ENCODE measurements at regions not wholly inside any gene's neighbourhood (a gene's known extent, or its start where the extent isn't known, plus 50 kb on each side); places are given as distances from the start of the nearest gene placed in this dataset.
"Not testable (repeated sequence)": the region's sequence is repeated elsewhere in the genome, so short reads cannot be mapped to it uniquely, and the experiment has no call there.

- H3K4ac ChIP-seq (ENCODE audit: low read depth in 1 of 2, low read length in 2 of 2); H3K9ac ChIP-seq (ENCODE audit: low read length); H3K14ac ChIP-seq (ENCODE audit: low read length in 2 of 2); H3K9me3 ChIP-seq (ENCODE audit: control insufficient read depth, low read length); H3K27me3 ChIP-seq (ENCODE audit: control insufficient read depth in 1 of 2, insufficient read depth in 1 of 2, low read length in 2 of 2); H4K91ac ChIP-seq (ENCODE audit: low read length); H3K79me1 ChIP-seq (replicated peaks; ENCODE audit: low read length, poor library complexity, severe bottlenecking); H3K36me3 ChIP-seq (ENCODE audit: control insufficient read depth in 1 of 2, insufficient read depth in 2 of 2, low read depth in 1 of 2, low read length in 2 of 2); H2BK120ac ChIP-seq (ENCODE audit: low read depth, low read length); DNase-seq; H3K4me2 ChIP-seq (ENCODE audit: low read length, poor library complexity, severe bottlenecking); H3K18ac ChIP-seq (ENCODE audit: low read depth in 1 of 2, low read length in 2 of 2); H2BK15ac ChIP-seq (ENCODE audit: low read depth, poor library complexity, severe bottlenecking); H3K23ac ChIP-seq (ENCODE audit: low read length in 2 of 2); H2BK12ac ChIP-seq (ENCODE audit: low read length in 2 of 2); H3K27ac ChIP-seq (ENCODE audit: low read length, poor library complexity, severe bottlenecking); H2AFZ ChIP-seq (ENCODE audit: low read depth, low read length); H2BK5ac ChIP-seq (ENCODE audit: low read depth, low read length, poor library complexity, severe bottlenecking); H4K8ac ChIP-seq (ENCODE audit: low read length); H3K4me3 ChIP-seq (ENCODE audit: insufficient read depth in 1 of 2, low read depth in 1 of 2, low read length in 2 of 2); H2AK5ac ChIP-seq (ENCODE audit: low read length, severe bottlenecking); H3K4me1 ChIP-seq (ENCODE audit: control insufficient read depth, insufficient read depth, low read depth, low read length): not testable (repeated sequence)
Measured at GRCh38 chr2:90296484-90296777, 1605.0 kb downstream of the RPIA start.

DNA sequence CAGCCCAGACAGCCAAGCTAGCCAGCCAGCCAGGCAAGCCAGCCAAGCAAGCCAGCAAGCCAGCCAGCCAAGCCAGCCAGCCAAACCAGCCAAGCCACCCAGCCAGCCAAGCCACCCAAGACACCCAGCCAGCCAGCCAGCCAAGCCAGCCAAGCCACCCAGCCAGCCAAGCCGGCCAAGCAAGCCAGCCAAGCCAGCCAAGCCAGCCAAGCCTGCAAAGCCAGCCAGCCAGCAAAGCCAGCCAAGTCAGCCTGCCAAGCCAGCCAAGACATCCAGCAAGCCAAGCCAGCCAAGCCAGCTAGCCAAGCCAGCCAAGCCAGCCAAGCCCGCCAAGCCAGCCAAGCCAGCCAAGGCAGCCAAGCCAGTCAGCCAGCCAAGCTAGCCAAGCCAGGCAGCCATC, 1606.2 kb downstream of the RPIA start:
- H4K8ac ChIP-seq (ENCODE audit: low read length); H3K4me2 ChIP-seq (ENCODE audit: low read length, poor library complexity, severe bottlenecking); H3K27me3 ChIP-seq (ENCODE audit: control insufficient read depth in 1 of 2, insufficient read depth in 1 of 2, low read length in 2 of 2); H3K9me3 ChIP-seq (ENCODE audit: control insufficient read depth, low read length); H3K23ac ChIP-seq (ENCODE audit: low read length in 2 of 2); H3K4me1 ChIP-seq (ENCODE audit: control insufficient read depth, insufficient read depth, low read depth, low read length); H3K9ac ChIP-seq (ENCODE audit: low read length); H3K27ac ChIP-seq (ENCODE audit: low read length, poor library complexity, severe bottlenecking); H4K91ac ChIP-seq (ENCODE audit: low read length); H3K14ac ChIP-seq (ENCODE audit: low read length in 2 of 2); H3K4ac ChIP-seq (ENCODE audit: low read depth in 1 of 2, low read length in 2 of 2); H2BK5ac ChIP-seq (ENCODE audit: low read depth, low read length, poor library complexity, severe bottlenecking); H2BK12ac ChIP-seq (ENCODE audit: low read length in 2 of 2); H2BK15ac ChIP-seq (ENCODE audit: low read depth, poor library complexity, severe bottlenecking); H3K18ac ChIP-seq (ENCODE audit: low read depth in 1 of 2, low read length in 2 of 2); H2BK120ac ChIP-seq (ENCODE audit: low read depth, low read length); H3K4me3 ChIP-seq (ENCODE audit: insufficient read depth in 1 of 2, low read depth in 1 of 2, low read length in 2 of 2); H3K79me1 ChIP-seq (replicated peaks; ENCODE audit: low read length, poor library complexity, severe bottlenecking); H2AFZ ChIP-seq (ENCODE audit: low read depth, low read length); H2AK5ac ChIP-seq (ENCODE audit: low read length, severe bottlenecking); H3K36me3 ChIP-seq (ENCODE audit: control insufficient read depth in 1 of 2, insufficient read depth in 2 of 2, low read depth in 1 of 2, low read length in 2 of 2); DNase-seq: not testable (repeated sequence)
- WGBS: 50% methylated on average over 1 of the region's 2 CpGs

- H3K27ac ChIP-seq (ENCODE audit: low read length, poor library complexity, severe bottlenecking); H3K14ac ChIP-seq (ENCODE audit: low read length in 2 of 2); H4K91ac ChIP-seq (ENCODE audit: low read length); H3K36me3 ChIP-seq (ENCODE audit: control insufficient read depth in 1 of 2, insufficient read depth in 2 of 2, low read depth in 1 of 2, low read length in 2 of 2); H3K79me1 ChIP-seq (replicated peaks; ENCODE audit: low read length, poor library complexity, severe bottlenecking); H2BK12ac ChIP-seq (ENCODE audit: low read length in 2 of 2); H2BK5ac ChIP-seq (ENCODE audit: low read depth, low read length, poor library complexity, severe bottlenecking); DNase-seq; H3K4ac ChIP-seq (ENCODE audit: low read depth in 1 of 2, low read length in 2 of 2); H4K8ac ChIP-seq (ENCODE audit: low read length); H3K4me1 ChIP-seq (ENCODE audit: control insufficient read depth, insufficient read depth, low read depth, low read length); H3K23ac ChIP-seq (ENCODE audit: low read length in 2 of 2); H3K4me3 ChIP-seq (ENCODE audit: insufficient read depth in 1 of 2, low read depth in 1 of 2, low read length in 2 of 2); H3K9me3 ChIP-seq (ENCODE audit: control insufficient read depth, low read length); H2AK5ac ChIP-seq (ENCODE audit: low read length, severe bottlenecking); H2BK15ac ChIP-seq (ENCODE audit: low read depth, poor library complexity, severe bottlenecking); H2BK120ac ChIP-seq (ENCODE audit: low read depth, low read length); H3K9ac ChIP-seq (ENCODE audit: low read length); H3K4me2 ChIP-seq (ENCODE audit: low read length, poor library complexity, severe bottlenecking); H3K18ac ChIP-seq (ENCODE audit: low read depth in 1 of 2, low read length in 2 of 2); H2AFZ ChIP-seq (ENCODE audit: low read depth, low read length); H3K27me3 ChIP-seq (ENCODE audit: control insufficient read depth in 1 of 2, insufficient read depth in 1 of 2, low read length in 2 of 2): not testable (repeated sequence)
- 100% methylated on average over 1 of the region's 1 CpG for WGBS
Measured at GRCh38 chr2:90298126-90298755, 1606.8 kb downstream of the RPIA start.

DNA sequence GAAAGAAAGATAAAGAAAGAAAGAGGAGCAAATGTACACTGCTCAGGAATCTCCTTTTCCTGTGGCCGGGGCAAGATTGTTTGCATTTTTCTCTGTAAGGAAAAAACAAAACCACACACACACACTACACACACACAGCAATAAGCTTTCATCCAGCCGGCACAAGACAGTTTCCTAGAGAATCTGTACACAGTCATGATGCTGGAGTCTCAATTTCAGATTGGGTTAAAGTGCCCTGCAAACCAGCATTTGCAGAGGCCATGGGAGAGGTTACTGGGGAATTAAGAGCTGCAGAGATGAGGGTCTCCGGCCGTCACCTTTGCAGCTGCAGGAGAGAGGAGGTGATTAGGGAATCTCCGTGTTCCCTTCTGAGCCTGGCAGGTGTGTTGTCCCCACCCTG, 1607.5 kb downstream of the RPIA start:
- not testable (repeated sequence) for H2BK15ac ChIP-seq (ENCODE audit: low read depth, poor library complexity, severe bottlenecking); H4K91ac ChIP-seq (ENCODE audit: low read length); H2BK5ac ChIP-seq (ENCODE audit: low read depth, low read length, poor library complexity, severe bottlenecking); H3K18ac ChIP-seq (ENCODE audit: low read depth in 1 of 2, low read length in 2 of 2); H3K4me1 ChIP-seq (ENCODE audit: control insufficient read depth, insufficient read depth, low read depth, low read length); H3K27me3 ChIP-seq (ENCODE audit: control insufficient read depth in 1 of 2, insufficient read depth in 1 of 2, low read length in 2 of 2); H3K9me3 ChIP-seq (ENCODE audit: control insufficient read depth, low read length); H3K23ac ChIP-seq (ENCODE audit: low read length in 2 of 2); H3K79me1 ChIP-seq (replicated peaks; ENCODE audit: low read length, poor library complexity, severe bottlenecking); H2BK12ac ChIP-seq (ENCODE audit: low read length in 2 of 2); H3K4ac ChIP-seq (ENCODE audit: low read depth in 1 of 2, low read length in 2 of 2); H2BK120ac ChIP-seq (ENCODE audit: low read depth, low read length); H2AK5ac ChIP-seq (ENCODE audit: low read length, severe bottlenecking); DNase-seq; H4K8ac ChIP-seq (ENCODE audit: low read length); H3K9ac ChIP-seq (ENCODE audit: low read length); H3K4me2 ChIP-seq (ENCODE audit: low read length, poor library complexity, severe bottlenecking); H3K36me3 ChIP-seq (ENCODE audit: control insufficient read depth in 1 of 2, insufficient read depth in 2 of 2, low read depth in 1 of 2, low read length in 2 of 2); H3K14ac ChIP-seq (ENCODE audit: low read length in 2 of 2); H2AFZ ChIP-seq (ENCODE audit: low read depth, low read length); H3K27ac ChIP-seq (ENCODE audit: low read length, poor library complexity, severe bottlenecking); H3K4me3 ChIP-seq (ENCODE audit: insufficient read depth in 1 of 2, low read depth in 1 of 2, low read length in 2 of 2)
- 92% methylated on average over 2 of the region's 5 CpGs for WGBS
